ENCODE measurements at regions not wholly inside any gene's neighbourhood (a gene's known extent, or its start where the extent isn't known, plus 50 kb on each side); places are given as distances from the start of the nearest gene placed in this dataset.

DNA sequence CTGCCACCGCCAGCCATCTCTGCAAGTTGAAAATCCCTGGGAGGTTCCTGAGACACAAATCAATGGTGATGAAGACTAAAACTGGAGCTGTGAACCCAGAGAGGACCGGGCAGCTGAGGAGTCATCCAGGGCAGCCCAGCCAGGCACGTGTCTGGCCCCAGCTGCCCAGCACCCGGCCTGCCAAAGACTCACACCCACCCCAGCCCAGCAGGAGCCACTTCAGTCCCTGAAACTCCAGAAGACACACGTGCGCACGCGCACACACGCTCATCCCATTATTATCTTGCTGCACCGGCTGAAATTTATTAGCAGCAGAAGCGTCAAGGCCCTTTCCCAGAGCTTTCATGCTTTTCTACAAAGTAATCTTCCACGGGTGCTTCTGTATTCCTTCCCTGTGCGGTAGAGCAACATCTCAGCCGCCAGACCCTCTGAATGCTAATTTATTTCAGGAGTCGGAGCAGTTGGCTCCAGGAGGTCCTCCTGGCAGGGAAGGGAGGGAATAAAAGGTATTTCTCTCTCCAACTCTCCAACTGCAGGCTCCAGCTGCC is 59.8 kb upstream of the RBFOX3 start (continued):
- TF ChIP-seq, protein P1, sequence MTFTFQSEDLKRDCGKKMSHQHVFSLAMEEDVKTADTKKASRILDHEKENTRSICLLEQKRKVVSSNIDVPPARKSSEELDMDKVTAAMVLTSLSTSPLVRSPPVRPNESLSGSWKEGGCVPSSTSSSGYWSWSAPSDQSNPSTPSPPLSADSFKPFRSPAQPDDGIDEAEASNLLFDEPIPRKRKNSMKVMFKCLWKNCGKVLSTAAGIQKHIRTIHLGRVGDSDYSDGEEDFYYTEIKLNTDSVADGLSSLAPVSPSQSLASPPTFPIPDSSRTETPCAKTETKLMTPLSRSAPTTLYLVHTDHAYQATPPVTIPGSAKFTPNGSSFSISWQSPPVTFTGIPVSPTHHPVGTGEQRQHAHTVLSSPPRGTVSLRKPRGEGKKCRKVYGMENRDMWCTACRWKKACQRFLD (CRISPR knock-in tag; IDR thresholded peaks at IDR 0.05; ENCODE audit: borderline replicate concordance) = no peak
- no peak for TF ChIP-seq ZNF550 (CRISPR knock-in tag; IDR thresholded peaks at IDR 0.05; ENCODE audit: borderline replicate concordance)
- TF ChIP-seq RXRA (CRISPR knock-in tag; IDR thresholded peaks at IDR 0.05) = no peak
- TF ChIP-seq U2AF1 (optimal IDR thresholded peaks at IDR 0.05; ENCODE audit: low read depth, low read length) = no peak
- TF ChIP-seq, protein P2, sequence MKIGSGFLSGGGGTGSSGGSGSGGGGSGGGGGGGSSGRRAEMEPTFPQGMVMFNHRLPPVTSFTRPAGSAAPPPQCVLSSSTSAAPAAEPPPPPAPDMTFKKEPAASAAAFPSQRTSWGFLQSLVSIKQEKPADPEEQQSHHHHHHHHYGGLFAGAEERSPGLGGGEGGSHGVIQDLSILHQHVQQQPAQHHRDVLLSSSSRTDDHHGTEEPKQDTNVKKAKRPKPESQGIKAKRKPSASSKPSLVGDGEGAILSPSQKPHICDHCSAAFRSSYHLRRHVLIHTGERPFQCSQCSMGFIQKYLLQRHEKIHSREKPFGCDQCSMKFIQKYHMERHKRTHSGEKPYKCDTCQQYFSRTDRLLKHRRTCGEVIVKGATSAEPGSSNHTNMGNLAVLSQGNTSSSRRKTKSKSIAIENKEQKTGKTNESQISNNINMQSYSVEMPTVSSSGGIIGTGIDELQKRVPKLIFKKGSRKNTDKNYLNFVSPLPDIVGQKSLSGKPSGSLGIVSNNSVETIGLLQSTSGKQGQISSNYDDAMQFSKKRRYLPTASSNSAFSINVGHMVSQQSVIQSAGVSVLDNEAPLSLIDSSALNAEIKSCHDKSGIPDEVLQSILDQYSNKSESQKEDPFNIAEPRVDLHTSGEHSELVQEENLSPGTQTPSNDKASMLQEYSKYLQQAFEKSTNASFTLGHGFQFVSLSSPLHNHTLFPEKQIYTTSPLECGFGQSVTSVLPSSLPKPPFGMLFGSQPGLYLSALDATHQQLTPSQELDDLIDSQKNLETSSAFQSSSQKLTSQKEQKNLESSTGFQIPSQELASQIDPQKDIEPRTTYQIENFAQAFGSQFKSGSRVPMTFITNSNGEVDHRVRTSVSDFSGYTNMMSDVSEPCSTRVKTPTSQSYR (CRISPR knock-in tag; IDR thresholded peaks at IDR 0.05; ENCODE audit: borderline replicate concordance) = no peak
- TF ChIP-seq ZKSCAN1 (IDR thresholded peaks at IDR 0.05; ENCODE audit: low read length) = no peak

DNA sequence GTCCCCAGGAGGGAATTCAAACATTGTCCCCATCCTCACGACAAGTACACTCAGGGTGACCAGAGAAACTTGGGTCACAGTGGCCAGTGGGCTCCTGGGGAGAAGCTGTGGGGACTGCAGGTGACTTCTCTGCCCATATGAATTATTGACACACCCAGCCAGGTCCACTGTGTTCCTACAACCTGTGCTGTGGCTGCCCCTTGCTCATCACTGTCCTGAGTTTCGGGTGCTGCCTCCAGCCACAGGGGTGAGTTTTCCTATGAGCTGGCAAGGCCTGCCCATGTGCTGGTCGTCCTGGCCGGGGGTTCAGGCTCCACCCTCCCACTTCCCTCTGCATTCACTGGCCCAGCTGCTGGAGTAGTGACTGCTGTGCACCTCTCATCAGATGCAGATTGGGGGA is 59.0 kb upstream of the RBFOX3 start:
- in situ Hi-C loops (cut with HindIII; ENCODE audit: extremely low pct_ligation_motif_present, low pct_unique_long_range_greater_than_20kb) (no loop called here), intact Hi-C loops (cut with micrococcal nuclease; ENCODE audit: unreplicated experiment) (no loop called here)
- Histone ChIP-seq H3K4me3 (replicated peaks in 1 of 3; ENCODE audit: insufficient read depth in 1 of 3, low read depth in 2 of 3, low read length in 3 of 3) (no peak overlapping the region), H3K27me3 (ENCODE audit: control insufficient read depth in 1 of 2, insufficient read depth in 2 of 2, low read length in 2 of 2) (peaks cover 11 to 64% of the 10 kb centered on the region in 2 experiments; a peak in 4 of 5 replicates), H2AFZ (ENCODE audit: low read length) (no peak overlapping the region), H3K27ac (ENCODE audit: extremely low read length, insufficient read depth, low read length) (no peak overlapping the region), H4K20me1 (ENCODE audit: insufficient read depth, low read length) (peaks cover 2% of the 10 kb centered on the region; the same call in 1 of the 2 replicates), H3K9ac (ENCODE audit: insufficient read depth, low read depth, low read length) (no peak overlapping the region), H3K4me2 (ENCODE audit: low read depth, low read length) (no peak overlapping the region), H3K36me3 (replicated peaks in 1 of 2; ENCODE audit: control insufficient read depth in 1 of 2, insufficient read depth in 2 of 2, low read length in 2 of 2) (no peaks in the 10 kb centered on the region), H3K79me2 (ENCODE audit: insufficient read depth, low read length) (no peaks in the 10 kb centered on the region), H3K4me1 (ENCODE audit: insufficient read depth, low read length) (no peaks in the 10 kb centered on the region), H3K9me3 (ENCODE audit: low read length) (peaks cover 12% of the 10 kb centered on the region)
- FAIRE-seq (no peak), DNase-seq (ENCODE audit: low spot score) (no peak), ATAC-seq (no peak)
- WGBS (ENCODE audit: low lambda C conversion rate) = 5% methylated on average over 3 of the region's 4 CpGs
- BruUV-seq (replicated peaks) = no TSS peak
- POLR2A ChIA-PET = no interaction called here
- CTCF ChIA-PET (ENCODE audit: low intra/inter-chr PET ratio, low total read pairs) = no interaction called here
- TF ChIP-seq ZNF282 (IDR thresholded peaks at IDR 0.05; ENCODE audit: partially characterized antibody) (no peak), PITX1 (CRISPR knock-in tag; IDR thresholded peaks at IDR 0.05) (no peak), ZNF552 (CRISPR knock-in tag; IDR thresholded peaks at IDR 0.05; ENCODE audit: borderline replicate concordance) (no peak), SOX13 (IDR thresholded peaks at IDR 0.05) (no peak), SOX13 (CRISPR knock-in tag; conservative IDR thresholded peaks at IDR 0.05 in 1 of 2, IDR thresholded peaks at IDR 0.05 in 1 of 2) (no peak), ZNF850 (CRISPR knock-in tag; conservative IDR thresholded peaks at IDR 0.05) (no peak), XBP1 (CRISPR knock-in tag; IDR thresholded peaks at IDR 0.05) (no peak), ZNF468 (CRISPR knock-in tag; IDR thresholded peaks at IDR 0.05) (no peak)
- TF ChIP-seq, protein P3, sequence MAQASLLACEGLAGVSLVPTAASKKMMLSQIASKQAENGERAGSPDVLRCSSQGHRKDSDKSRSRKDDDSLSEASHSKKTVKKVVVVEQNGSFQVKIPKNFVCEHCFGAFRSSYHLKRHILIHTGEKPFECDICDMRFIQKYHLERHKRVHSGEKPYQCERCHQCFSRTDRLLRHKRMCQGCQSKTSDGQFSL (CRISPR knock-in tag; IDR thresholded peaks at IDR 0.05) = no peak
